ENCODE measurements at regions not wholly inside any gene's neighbourhood (a gene's known extent, or its start where the extent isn't known, plus 50 kb on each side); places are given as distances from the start of the nearest gene placed in this dataset.

DNA sequence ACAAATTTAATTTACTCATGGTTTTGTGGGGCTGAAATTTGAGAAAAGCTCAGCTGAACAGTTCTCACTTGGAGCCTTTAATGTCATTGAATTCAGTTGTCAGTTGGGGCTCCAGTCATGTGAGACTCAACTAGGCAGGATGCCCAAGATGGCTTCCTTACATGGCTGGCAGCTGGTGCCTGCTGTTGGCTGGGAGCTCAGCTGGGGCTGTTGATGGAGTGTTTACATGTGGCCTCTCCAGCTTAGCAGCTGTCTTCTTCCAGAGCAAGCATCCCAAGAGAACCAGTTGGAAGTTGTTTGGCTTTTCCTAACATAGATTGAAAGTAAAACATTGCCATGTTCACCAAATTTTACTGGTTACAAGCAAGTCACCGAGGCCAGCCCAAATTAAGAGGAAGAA is 81.8 kb upstream of the KCNA3 start:
- Histone ChIP-seq H3K4me3 (replicated peaks in 1 of 3; ENCODE audit: insufficient read depth in 1 of 3, low read depth in 1 of 3, low read length in 3 of 3) (no peak overlapping the region), H3K4me1 (ENCODE audit: control insufficient read depth, extremely low read depth, insufficient read depth, low read length) (no peaks in the 10 kb centered on the region), H3K79me2 (ENCODE audit: control insufficient read depth, insufficient read depth, low read length) (no peaks in the 10 kb centered on the region), H3K36me3 (ENCODE audit: control insufficient read depth in 2 of 2, extremely low read depth in 1 of 2, insufficient read depth in 2 of 2, low read length in 2 of 2) (no peaks in the 10 kb centered on the region), H3K27me3 (ENCODE audit: control insufficient read depth in 2 of 2, insufficient read depth in 2 of 2, low read length in 2 of 2) (peaks cover 0 to 2% of the 10 kb centered on the region in 2 experiments), H3K27ac (ENCODE audit: insufficient read depth, low read depth, low read length) (no peak overlapping the region), H3K4me2 (ENCODE audit: insufficient read depth, low read length) (no peak overlapping the region), H4K20me1 (replicated peaks; ENCODE audit: control insufficient read depth, extremely low read depth, insufficient read depth, low read length) (no peaks in the 10 kb centered on the region), H3K9me1 (replicated peaks; ENCODE audit: control insufficient read depth, extremely low read depth, insufficient read depth, low read length) (no peaks in the 10 kb centered on the region), H3K9ac (replicated peaks; ENCODE audit: extremely low read depth, insufficient read depth, low read length) (no peak overlapping the region), H3K9me3 (replicated peaks; ENCODE audit: control insufficient read depth, insufficient read depth, low read length) (no peaks in the 10 kb centered on the region), H2AFZ (ENCODE audit: low read depth, low read length) (no peak overlapping the region)
- POLR2A ChIA-PET = no interaction called here
- intact Hi-C loops (cut with micrococcal nuclease) (no loop called here), dilution Hi-C loops (cut with MboI; ENCODE audit: extremely low pct_ligation_motif_present, low sequenced_read_pairs) (no loop called here)
- no TSS peak for BruUV-seq (replicated peaks)
- TF ChIP-seq POLR2AphosphoS5 (IDR thresholded peaks at IDR 0.05; ENCODE audit: insufficient read depth, low read depth, low read length) (no peak), JUN (IDR thresholded peaks at IDR 0.05; ENCODE audit: borderline replicate concordance, insufficient read depth, insufficient read length, low read depth) (no peak), EZH2 (IDR thresholded peaks at IDR 0.05; ENCODE audit: borderline replicate concordance, low read depth, low read length, severe bottlenecking) (no peak), MYC (IDR thresholded peaks at IDR 0.05; ENCODE audit: low read depth, low read length) (no peak), FOS (IDR thresholded peaks at IDR 0.05; ENCODE audit: borderline replicate concordance, insufficient read depth, low read length) (no peak), GATA2 (IDR thresholded peaks at IDR 0.05; ENCODE audit: insufficient read depth, insufficient read length, low read depth, low read length) (no peak), POLR2A (IDR thresholded peaks at IDR 0.05; ENCODE audit: low read depth, low read length) (no peak)
- TF ChIP-seq, protein P1, sequence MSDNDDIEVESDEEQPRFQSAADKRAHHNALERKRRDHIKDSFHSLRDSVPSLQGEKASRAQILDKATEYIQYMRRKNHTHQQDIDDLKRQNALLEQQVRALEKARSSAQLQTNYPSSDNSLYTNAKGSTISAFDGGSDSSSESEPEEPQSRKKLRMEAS (IDR thresholded peaks at IDR 0.05; ENCODE audit: insufficient read depth, insufficient read length) = no peak
- TF ChIP-seq, protein P2, sequence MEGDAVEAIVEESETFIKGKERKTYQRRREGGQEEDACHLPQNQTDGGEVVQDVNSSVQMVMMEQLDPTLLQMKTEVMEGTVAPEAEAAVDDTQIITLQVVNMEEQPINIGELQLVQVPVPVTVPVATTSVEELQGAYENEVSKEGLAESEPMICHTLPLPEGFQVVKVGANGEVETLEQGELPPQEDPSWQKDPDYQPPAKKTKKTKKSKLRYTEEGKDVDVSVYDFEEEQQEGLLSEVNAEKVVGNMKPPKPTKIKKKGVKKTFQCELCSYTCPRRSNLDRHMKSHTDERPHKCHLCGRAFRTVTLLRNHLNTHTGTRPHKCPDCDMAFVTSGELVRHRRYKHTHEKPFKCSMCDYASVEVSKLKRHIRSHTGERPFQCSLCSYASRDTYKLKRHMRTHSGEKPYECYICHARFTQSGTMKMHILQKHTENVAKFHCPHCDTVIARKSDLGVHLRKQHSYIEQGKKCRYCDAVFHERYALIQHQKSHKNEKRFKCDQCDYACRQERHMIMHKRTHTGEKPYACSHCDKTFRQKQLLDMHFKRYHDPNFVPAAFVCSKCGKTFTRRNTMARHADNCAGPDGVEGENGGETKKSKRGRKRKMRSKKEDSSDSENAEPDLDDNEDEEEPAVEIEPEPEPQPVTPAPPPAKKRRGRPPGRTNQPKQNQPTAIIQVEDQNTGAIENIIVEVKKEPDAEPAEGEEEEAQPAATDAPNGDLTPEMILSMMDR (IDR thresholded peaks at IDR 0.05; ENCODE audit: extremely low read depth in 1 of 2, insufficient read depth in 1 of 2, low read depth in 1 of 2, low read length in 2 of 2) = no peak
- DNase-seq (ENCODE audit: low read depth, low spot score) (no peak), FAIRE-seq (no peak)
- CTCF ChIA-PET = no interaction called here

All from endothelial cell of umbilical vein (primary cell).